Tibial artery (tissue), 4 donors: ENCODE measurements at regions not wholly inside any gene's neighbourhood (a gene's known extent, or its start where the extent isn't known, plus 50 kb on each side); places are given as distances from the start of the nearest gene placed in this dataset.

Experiments
- DNase-seq, 2 donors: peaks; one replicate each; pipeline ENCODE4 v3.0.0-alpha.2; 2019
- H3K27ac ChIP-seq, 2 donors: fragments of 200-600 bp; sonication (generic) in 1 of 2; 1 replicate in 1 of 2; 2 replicates in 1 of 2; pipeline ENCODE4 v1.5.1; 2018 to 2019; ENCODE audit warnings: mild to moderate bottlenecking in 1 of 2
- H3K27me3 ChIP-seq, 2 donors: fragments of 200-600 bp; sonication (generic) in 1 of 2; one replicate each; pipeline versions ENCODE4 v1.5.1 to v1.6.0; 2016 to 2019
- H3K36me3 ChIP-seq, 3 donors: fragments of 200-600 bp; sonication (generic) in 2 of 3; one replicate each; pipeline ENCODE4 v1.5.1; 2016 to 2019; ENCODE audit warnings: mild to moderate bottlenecking in 2 of 3
- H3K4me1 ChIP-seq, 4 donors: fragments of 200-600 bp; sonication (generic) in 2 of 4; 1 replicate in 3 of 4; 2 replicates in 1 of 4; pipeline ENCODE4 v1.5.1; 2016 to 2019
- H3K4me3 ChIP-seq, 2 donors: fragments of 200-600 bp; sonication (generic) in 1 of 2; 1 replicate in 1 of 2; 2 replicates in 1 of 2; pipeline ENCODE4 v1.5.1; 2018 to 2019; ENCODE audit warnings: mild to moderate bottlenecking in 2 of 2
- H3K9me3 ChIP-seq, 3 donors: fragments of 200-600 bp; sonication (generic) in 1 of 3; one replicate each; pipeline ENCODE4 v1.5.1; 2016 to 2019
- intact Hi-C: fragments of 100-400 bp; cut with DNase I; formaldehyde crosslinking; loops from one replicate; pipeline ENCODE4 v1.15.0; 2023; ENCODE audit warnings: low total_unique reads
- TF ChIP-seq, protein P1 (sequence below), 2 experiments: fragments of 200-600 bp in 1 of 2; fragments of 450-650 bp in 1 of 2; IDR thresholded peaks; one replicate each; pipeline ENCODE4 v1.5.1; 2017 to 2019; ENCODE audit warnings: antibody characterized with exemption in 2 of 2, mild to moderate bottlenecking in 1 of 2, moderate library complexity in 1 of 2

DNA sequence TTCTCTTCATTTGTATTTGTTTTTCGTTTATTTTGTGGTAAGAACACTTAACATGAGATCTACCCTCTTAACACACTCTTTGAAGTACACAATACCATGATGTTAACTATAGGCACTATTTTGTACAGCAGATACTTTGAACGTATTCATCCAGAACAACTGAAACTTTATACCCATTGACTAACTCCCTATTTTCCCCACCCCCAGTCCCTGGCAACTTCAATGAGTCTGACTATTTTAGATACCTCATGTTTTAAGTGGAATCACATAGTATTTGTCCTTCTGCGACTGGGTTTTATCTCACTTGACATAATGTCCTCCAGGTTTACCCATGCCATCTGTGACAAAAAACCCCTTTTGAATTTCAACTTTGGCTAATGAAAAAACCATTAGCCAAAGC is 356.3 kb upstream of the CDH20 start:
- TF ChIP-seq, protein P1, sequence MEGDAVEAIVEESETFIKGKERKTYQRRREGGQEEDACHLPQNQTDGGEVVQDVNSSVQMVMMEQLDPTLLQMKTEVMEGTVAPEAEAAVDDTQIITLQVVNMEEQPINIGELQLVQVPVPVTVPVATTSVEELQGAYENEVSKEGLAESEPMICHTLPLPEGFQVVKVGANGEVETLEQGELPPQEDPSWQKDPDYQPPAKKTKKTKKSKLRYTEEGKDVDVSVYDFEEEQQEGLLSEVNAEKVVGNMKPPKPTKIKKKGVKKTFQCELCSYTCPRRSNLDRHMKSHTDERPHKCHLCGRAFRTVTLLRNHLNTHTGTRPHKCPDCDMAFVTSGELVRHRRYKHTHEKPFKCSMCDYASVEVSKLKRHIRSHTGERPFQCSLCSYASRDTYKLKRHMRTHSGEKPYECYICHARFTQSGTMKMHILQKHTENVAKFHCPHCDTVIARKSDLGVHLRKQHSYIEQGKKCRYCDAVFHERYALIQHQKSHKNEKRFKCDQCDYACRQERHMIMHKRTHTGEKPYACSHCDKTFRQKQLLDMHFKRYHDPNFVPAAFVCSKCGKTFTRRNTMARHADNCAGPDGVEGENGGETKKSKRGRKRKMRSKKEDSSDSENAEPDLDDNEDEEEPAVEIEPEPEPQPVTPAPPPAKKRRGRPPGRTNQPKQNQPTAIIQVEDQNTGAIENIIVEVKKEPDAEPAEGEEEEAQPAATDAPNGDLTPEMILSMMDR (IDR thresholded peaks at IDR 0.05) = no peak
- intact Hi-C loops = no loop called here
- Histone ChIP-seq H3K9me3 (no peaks in the 10 kb centered on the region), H3K27me3 (no peaks in the 10 kb centered on the region), H3K27ac (no peak overlapping the region), H3K4me1 (peaks cover 0 to 48% (median 20%) of the 10 kb centered on the region in 4 donors), H3K4me3 (no peak overlapping the region), H3K36me3 (no peaks in the 10 kb centered on the region)
- DNase-seq = no peak

DNA sequence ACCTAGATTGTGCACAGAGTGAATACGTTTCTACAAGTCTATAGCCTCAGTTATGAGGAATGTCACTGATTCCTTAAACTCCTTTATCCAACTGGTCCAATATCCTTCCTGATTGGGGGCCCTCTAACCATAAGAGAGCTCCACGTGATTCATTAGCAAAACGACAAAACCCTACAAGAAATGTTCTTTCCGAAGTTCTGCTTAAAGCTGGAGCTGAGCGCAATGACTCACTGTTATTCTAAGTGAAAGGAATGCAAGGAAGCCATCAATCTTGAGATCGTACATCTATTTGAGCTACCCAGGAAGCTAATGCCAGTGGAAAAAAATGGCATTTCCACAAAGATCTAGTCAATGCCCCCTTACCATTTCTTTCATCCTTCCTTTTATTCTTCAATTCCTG is 354.9 kb upstream of the CDH20 start:
- Histone ChIP-seq H3K27me3 (no peaks in the 10 kb centered on the region), H3K9me3 (no peaks in the 10 kb centered on the region), H3K4me1 (peaks cover 0 to 52% (median 20%) of the 10 kb centered on the region in 4 donors), H3K36me3 (no peaks in the 10 kb centered on the region), H3K4me3 (no peak overlapping the region), H3K27ac (peak overlapping the region; percentile 38 to 48)
- TF ChIP-seq, protein P1 (IDR thresholded peaks at IDR 0.05) = no peak
- intact Hi-C loops = no loop called here
- DNase-seq = no peak

DNA sequence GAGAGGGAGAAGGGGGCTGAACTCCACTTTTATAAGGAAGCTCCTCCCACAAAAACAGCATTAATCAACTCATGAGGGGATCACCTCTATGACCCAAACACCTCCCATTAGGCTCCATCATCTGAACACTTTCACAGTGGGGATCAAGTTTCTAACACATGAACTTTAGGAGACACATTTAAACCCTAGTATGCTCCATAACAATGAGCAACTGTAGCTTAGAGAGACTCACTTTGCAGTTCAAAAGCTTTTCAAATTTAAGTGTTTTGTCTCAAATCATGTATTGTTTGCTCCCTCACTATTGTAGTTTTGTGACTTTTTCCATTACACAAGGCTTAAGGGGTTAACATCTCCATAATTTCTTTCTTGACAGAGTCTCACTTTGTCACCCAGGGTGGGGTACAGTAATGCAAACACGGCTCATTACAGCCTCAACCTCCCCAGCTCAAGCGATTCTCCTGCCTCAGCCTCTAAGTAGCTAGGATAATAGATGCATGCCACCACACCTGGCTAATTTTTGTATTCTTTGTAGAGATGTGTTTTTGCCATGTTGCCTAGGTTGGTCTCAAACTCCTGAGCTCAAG is 352.7 kb upstream of the CDH20 start:
- no peaks in the 10 kb centered on the region for H3K27me3 ChIP-seq
- TF ChIP-seq, protein P1 (IDR thresholded peaks at IDR 0.05) = no peak

DNA sequence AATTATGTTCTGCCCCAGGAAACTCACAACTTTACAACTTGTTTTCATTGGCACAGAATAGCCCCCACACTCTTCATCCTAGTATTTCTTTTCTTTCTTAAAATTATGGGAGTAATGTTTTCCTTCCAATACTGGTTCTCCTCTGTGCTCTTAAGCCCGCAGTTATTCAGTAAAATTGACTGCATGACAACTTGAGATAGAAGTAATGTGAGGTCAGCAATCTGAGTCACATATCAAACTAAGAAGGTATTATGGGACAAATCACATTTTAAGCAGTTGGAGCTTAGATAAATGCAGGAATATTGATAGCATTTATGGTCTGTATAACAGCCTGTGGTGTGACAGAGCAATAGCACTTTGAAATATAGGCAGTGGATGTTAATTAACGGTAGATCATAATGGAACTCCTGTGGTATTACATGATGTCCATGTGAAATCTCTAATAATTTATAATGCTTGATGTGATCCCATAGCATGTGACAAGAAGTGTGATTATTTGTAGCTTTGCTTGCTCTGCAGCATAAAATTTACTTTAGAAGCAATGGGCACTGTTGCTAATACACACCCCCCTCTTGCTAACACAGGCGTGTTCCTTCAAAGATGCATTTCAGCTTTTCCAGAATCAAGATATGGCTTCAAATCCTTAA is 351.4 kb upstream of the CDH20 start:
- no peaks in the 10 kb centered on the region for H3K36me3 ChIP-seq
- H3K27me3 ChIP-seq = no peaks in the 10 kb centered on the region
- DNase-seq = no peak
- no peak overlapping the region for H3K27ac ChIP-seq
- H3K4me1 ChIP-seq = peaks cover 0 to 52% (median 20%) of the 10 kb centered on the region in 4 donors
- TF ChIP-seq, protein P1 (IDR thresholded peaks at IDR 0.05) = no peak
- H3K9me3 ChIP-seq = no peaks in the 10 kb centered on the region
- no peak overlapping the region for H3K4me3 ChIP-seq
- intact Hi-C loops = no loop called here

More for the DNA sequence above, 352.7 kb upstream of the CDH20 start:
- Histone ChIP-seq H3K9me3 (no peaks in the 10 kb centered on the region), H3K36me3 (no peaks in the 10 kb centered on the region), H3K4me3 (no peak overlapping the region), H3K27ac (no peak overlapping the region), H3K4me1 (peaks cover 0 to 52% (median 20%) of the 10 kb centered on the region in 4 donors)
- DNase-seq = no peak
- intact Hi-C loops = no loop called here

DNA sequence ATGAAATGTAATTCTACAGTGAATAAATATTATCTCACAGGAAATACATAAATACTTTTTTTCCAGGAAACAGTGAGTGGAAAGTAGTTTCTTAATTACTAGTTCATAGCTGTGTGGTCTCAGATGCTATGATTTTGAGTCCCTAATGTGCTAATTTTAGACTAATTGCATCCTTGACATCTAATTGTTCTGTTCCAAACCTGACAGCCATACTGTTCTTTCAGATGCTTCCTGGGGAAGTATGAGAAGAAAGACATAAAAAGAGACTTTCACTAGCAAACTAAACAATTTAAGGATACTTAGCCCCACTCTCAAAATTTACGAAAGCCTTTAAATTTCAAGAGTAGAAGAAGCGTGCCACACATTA is 350.9 kb upstream of the CDH20 start:
- TF ChIP-seq, protein P1 (IDR thresholded peaks at IDR 0.05) = no peak
- intact Hi-C loops = no loop called here
- no peak for DNase-seq
- no peak overlapping the region for H3K27ac ChIP-seq
- peaks cover 0 to 51% (median 20%) of the 10 kb centered on the region in 4 donors for H3K4me1 ChIP-seq
- H3K9me3 ChIP-seq = no peaks in the 10 kb centered on the region
- no peaks in the 10 kb centered on the region for H3K27me3 ChIP-seq
- H3K4me3 ChIP-seq = no peak overlapping the region
- no peaks in the 10 kb centered on the region for H3K36me3 ChIP-seq
